NB4 (cell line): ENCODE measurements at regions not wholly inside any gene's neighbourhood (a gene's known extent, or its start where the extent isn't known, plus 50 kb on each side); places are given as distances from the start of the nearest gene placed in this dataset.

Experiments
- DNase-seq: peaks from one replicate; pipeline ENCODE4 v3.0.0; 2010; ENCODE audit warnings: low read depth
- H3K4me3 ChIP-seq: one replicate; pipeline ENCODE4 v1.5.1; 2011; ENCODE audit warnings: mild to moderate bottlenecking, low read depth, low read length, moderate library complexity
- CTCF ChIP-seq: IDR thresholded peaks from one replicate; pipeline ENCODE4 v1.5.1; 2012; ENCODE audit warnings: low read depth, low read length
- MYC ChIP-seq: IDR thresholded peaks from 2 replicates; pipeline ENCODE4 v1.6.1; 2011; ENCODE audit warnings: low read depth, low read length
- POLR2A ChIP-seq: IDR thresholded peaks from 2 replicates; pipeline ENCODE4 v1.6.1; 2011; ENCODE audit warnings: mild to moderate bottlenecking; ENCODE audit not compliant: insufficient read length; ENCODE audit errors: extremely low read depth
- TF ChIP-seq, protein P1 (sequence below): IDR thresholded peaks from 2 replicates; pipeline ENCODE4 v1.6.1; 2011; ENCODE audit warnings: low read depth, low read length

DNA sequence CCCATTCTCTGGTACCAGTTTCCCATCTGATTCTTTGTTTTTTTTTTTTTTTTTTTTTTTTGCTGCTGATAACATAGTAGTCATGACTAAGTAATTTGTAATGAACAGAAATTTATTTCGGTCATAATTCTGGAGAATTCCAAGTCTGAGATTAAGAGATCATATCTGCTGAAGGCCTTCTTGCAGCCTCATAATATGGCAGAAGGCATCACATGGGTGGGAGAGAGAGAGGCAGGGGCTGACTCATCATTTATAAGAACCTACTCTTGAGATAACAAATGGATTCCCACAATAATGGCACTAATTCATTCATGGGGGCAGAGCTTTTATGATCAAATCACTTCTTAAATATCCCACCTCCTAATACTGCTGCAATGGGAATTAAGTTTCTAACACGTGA, 1034.3 kb downstream of the STIM2 start:
- no peak for DNase-seq
- no peak for TF ChIP-seq CTCF
- TF ChIP-seq, protein P1, sequence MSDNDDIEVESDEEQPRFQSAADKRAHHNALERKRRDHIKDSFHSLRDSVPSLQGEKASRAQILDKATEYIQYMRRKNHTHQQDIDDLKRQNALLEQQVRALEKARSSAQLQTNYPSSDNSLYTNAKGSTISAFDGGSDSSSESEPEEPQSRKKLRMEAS, result no peak
- no peak overlapping the region for H3K4me3 ChIP-seq

GRCh38 chr4:27908356-27908755, 1047.7 kb downstream of the STIM2 start:
- H3K4me3 ChIP-seq, result no peak overlapping the region
- no peak for DNase-seq
- TF ChIP-seq, protein P1, result no peak
- TF ChIP-seq POLR2A (no peak), CTCF (no peak), MYC (no peak)

DNA sequence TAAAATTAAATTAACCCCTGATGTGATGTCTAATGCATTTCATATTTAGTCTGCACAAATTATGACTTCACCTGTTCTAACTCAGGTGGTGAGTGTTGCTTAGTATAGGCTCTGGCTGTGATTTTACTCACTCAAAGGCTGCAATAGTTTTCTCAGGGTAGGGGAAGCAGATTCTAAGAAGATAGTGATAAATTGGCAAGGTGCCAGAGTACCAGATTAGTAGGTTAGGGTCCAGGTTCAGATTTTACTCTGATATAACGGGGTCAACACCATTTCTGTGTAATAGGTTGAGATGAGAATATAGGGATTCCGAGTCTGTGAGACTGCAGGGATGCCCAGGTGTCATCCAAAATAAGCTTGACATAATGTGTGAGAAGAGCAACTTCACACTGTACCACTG, 1049.6 kb downstream of the STIM2 start:
- no peak overlapping the region for H3K4me3 ChIP-seq
- no peak for TF ChIP-seq MYC
- TF ChIP-seq, protein P1, result no peak
- no peak for TF ChIP-seq CTCF
- TF ChIP-seq POLR2A, result no peak
- DNase-seq, result no peak

- TF ChIP-seq POLR2A, result no peak
- H3K4me3 ChIP-seq, result no peak overlapping the region
- no peak for DNase-seq
Observed at GRCh38 chr4:27911047-27911446, 1050.4 kb downstream of the STIM2 start.

- TF ChIP-seq, protein P1, result no peak
- TF ChIP-seq MYC (no peak), POLR2A (no peak), CTCF (no peak)
- no peak overlapping the region for H3K4me3 ChIP-seq
- DNase-seq, result no peak
Observed at GRCh38 chr4:27913738-27914137, 1053.1 kb downstream of the STIM2 start.

DNA sequence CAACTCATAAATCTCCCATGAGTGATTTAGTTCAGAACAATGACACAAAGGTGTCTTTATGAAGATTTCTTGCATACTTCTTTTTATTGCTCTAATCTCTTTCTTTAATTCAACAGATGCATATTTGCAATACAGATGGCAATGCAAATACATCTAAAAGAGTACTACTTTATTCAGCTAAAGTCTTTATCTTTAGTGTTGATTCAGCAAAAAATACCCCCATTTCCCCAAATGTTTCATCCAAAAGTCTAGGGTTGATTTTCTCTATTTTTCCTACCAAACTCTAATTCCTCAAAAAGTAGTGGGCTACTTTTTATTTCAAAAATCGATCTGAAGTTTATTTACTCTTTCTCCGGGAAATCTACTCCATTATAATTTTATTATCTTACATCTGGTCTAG, 1055.2 kb downstream of the STIM2 start:
- H3K4me3 ChIP-seq, result no peak overlapping the region

More for the DNA sequence above, 1055.2 kb downstream of the STIM2 start:
- no peak for DNase-seq
- TF ChIP-seq CTCF (no peak), POLR2A (no peak), MYC (no peak)
- TF ChIP-seq, protein P1, result no peak
